Mammary epithelial cell (primary cell): ENCODE measurements at regions not wholly inside any gene's neighbourhood (a gene's known extent, or its start where the extent isn't known, plus 50 kb on each side); places are given as distances from the start of the nearest gene placed in this dataset.

Source experiments
- CTCF ChIP-seq, 2 donors: IDR thresholded peaks in 1 of 2; conservative IDR thresholded peaks in 1 of 2; 2 replicates each; pipeline ENCODE4 v1.5.1; 2011 to 2012; ENCODE audit warnings: inconsistent platforms in 2 of 2, low read length in 2 of 2, mild to moderate bottlenecking in 2 of 2, control low read depth in 1 of 2, low read depth in 1 of 2; ENCODE audit not compliant: insufficient read depth in 1 of 2; ENCODE audit errors: extremely low read depth in 1 of 2
- EZH2 ChIP-seq: IDR thresholded peaks from 2 replicates; pipeline ENCODE4 v1.6.1; 2012; ENCODE audit warnings: low read length, inconsistent platforms, borderline replicate concordance

- TF ChIP-seq CTCF (conservative IDR thresholded peaks at IDR 0.05 in 1 of 2, IDR thresholded peaks at IDR 0.05 in 1 of 2; ENCODE audit: extremely low read depth in 1 of 2, insufficient read depth in 1 of 2, low read depth in 1 of 2, low read length in 2 of 2) (no peak), EZH2 (no peak)
These were observed 308.1 kb upstream of the LYPLAL1 start for GRCh38 chr1:218865591-218865990.
